Activated naive CD4-positive, alpha-beta T cell (primary cell): ENCODE measurements at regions not wholly inside any gene's neighbourhood (a gene's known extent, or its start where the extent isn't known, plus 50 kb on each side); places are given as distances from the start of the nearest gene placed in this dataset.
"Not testable (repeated sequence)": the region's sequence is repeated elsewhere in the genome, so short reads cannot be mapped to it uniquely, and the experiment has no call there.

Experiments used
- DNase-seq, 4 experiments: peaks; one replicate each; lab custom pipeline; 2025; lab: John Stamatoyannopoulos, UW

GRCh38 chr17:5747276-5747675 lies 163.0 kb upstream of the NLRP1 start:
- DNase-seq: no peak

GRCh38 chr17:5747964-5748363 lies 163.7 kb upstream of the NLRP1 start:
- no peak for DNase-seq

- DNase-seq: no peak
These were observed 169.1 kb upstream of the NLRP1 start for GRCh38 chr17:5753421-5753820.

GRCh38 chr17:5757314-5757907 lies 173.1 kb upstream of the NLRP1 start:
- no peak for DNase-seq

GRCh38 chr17:5758651-5759050 lies 174.3 kb upstream of the NLRP1 start:
- DNase-seq: no peak

- DNase-seq: no peak
These were observed 175.2 kb upstream of the NLRP1 start for GRCh38 chr17:5759501-5759925.

- DNase-seq: no peak
These were observed 177.9 kb upstream of the NLRP1 start for GRCh38 chr17:5762191-5762590.

GRCh38 chr17:5763595-5764306 lies 179.4 kb upstream of the NLRP1 start:
- no peak for DNase-seq

GRCh38 chr17:5769593-5770354 lies 185.5 kb upstream of the NLRP1 start:
- DNase-seq: no peak

GRCh38 chr17:5770441-5771270 lies 186.3 kb upstream of the NLRP1 start:
- DNase-seq: no peak

- not testable (repeated sequence) for DNase-seq
These were observed 186.9 kb upstream of the NLRP1 start for GRCh38 chr17:5771271-5771577.

GRCh38 chr17:5772017-5772416 lies 187.7 kb upstream of the NLRP1 start:
- DNase-seq: not testable (repeated sequence)

- no peak for DNase-seq
These were observed 188.4 kb upstream of the NLRP1 start for GRCh38 chr17:5772720-5773119.

- DNase-seq: no peak
These were observed 189.6 kb upstream of the NLRP1 start for GRCh38 chr17:5773816-5774360.

GRCh38 chr17:5775098-5775497 lies 190.8 kb upstream of the NLRP1 start:
- DNase-seq: no peak

GRCh38 chr17:5780476-5780875 lies 196.2 kb upstream of the NLRP1 start:
- no peak for DNase-seq

GRCh38 chr17:5781236-5781927 lies 197.1 kb upstream of the NLRP1 start:
- DNase-seq: no peak

GRCh38 chr17:5783269-5783668 lies 199.0 kb upstream of the NLRP1 start:
- no peak for DNase-seq

- no peak for DNase-seq
These were observed 199.5 kb upstream of the NLRP1 start for GRCh38 chr17:5783851-5784250.

- DNase-seq: no peak
These were observed 200.5 kb upstream of the NLRP1 start for GRCh38 chr17:5784791-5785190.

- DNase-seq: no peak
These were observed 201.0 kb upstream of the NLRP1 start for GRCh38 chr17:5785338-5785737.
